ENCODE measurements at regions not wholly inside any gene's neighbourhood (a gene's known extent, or its start where the extent isn't known, plus 50 kb on each side); places are given as distances from the start of the nearest gene placed in this dataset.

GRCh38 chr4:36677112-36677511, 395.7 kb downstream of the DTHD1 start:
- no peaks in the 10 kb centered on the region for H3K9me3 ChIP-seq
- no peaks in the 10 kb centered on the region for H3K36me3 ChIP-seq
- TF ChIP-seq CTCF (IDR thresholded peaks at IDR 0.05), result no peak
- TF ChIP-seq POLR2A (IDR thresholded peaks at IDR 0.05), result no peak
- no peak overlapping the region for H3K4me3 ChIP-seq (replicated peaks in 1 of 3)
- WGBS, 2 donors, result 84 to 92% methylated on average over 2 of the region's 2 CpGs
- intact Hi-C loops (cut with DNase I), result no loop called here
- no peaks in the 10 kb centered on the region for H3K27me3 ChIP-seq
- H3K27ac ChIP-seq, result no peak overlapping the region
- no peak for DNase-seq
- no peaks in the 10 kb centered on the region for H3K4me1 ChIP-seq

- Histone ChIP-seq H3K27ac (no peak overlapping the region), H3K9me3 (no peaks in the 10 kb centered on the region), H3K27me3 (no peaks in the 10 kb centered on the region), H3K36me3 (no peaks in the 10 kb centered on the region), H3K4me1 (no peaks in the 10 kb centered on the region), H3K4me3 (replicated peaks in 1 of 3) (no peak overlapping the region)
- 74 to 83% methylated on average over 1 of the region's 1 CpG for WGBS, 2 donors
- no peak for DNase-seq
- TF ChIP-seq CTCF (IDR thresholded peaks at IDR 0.05) (no peak), POLR2A (IDR thresholded peaks at IDR 0.05) (no peak)
- intact Hi-C loops (cut with DNase I), result no loop called here
Observed at GRCh38 chr4:36677874-36678273, 396.5 kb downstream of the DTHD1 start.

- Histone ChIP-seq H3K27me3 (no peaks in the 10 kb centered on the region), H3K4me3 (replicated peaks in 1 of 3) (no peak overlapping the region), H3K4me1 (no peaks in the 10 kb centered on the region), H3K27ac (no peak overlapping the region), H3K9me3 (no peaks in the 10 kb centered on the region), H3K36me3 (no peaks in the 10 kb centered on the region)
- intact Hi-C loops (cut with DNase I), result no loop called here
- TF ChIP-seq CTCF (IDR thresholded peaks at IDR 0.05) (no peak), POLR2A (IDR thresholded peaks at IDR 0.05) (no peak)
- no peak for DNase-seq
- WGBS, 2 donors, result 84 to 89% methylated on average over 1 of the region's 1 CpG
Observed at GRCh38 chr4:36687681-36688080, 406.3 kb downstream of the DTHD1 start.

GRCh38 chr4:36692586-36692985, 411.2 kb downstream of the DTHD1 start:
- WGBS, 2 donors, result 89 to 91% methylated on average over 4 of the region's 4 CpGs
- no peaks in the 10 kb centered on the region for H3K27me3 ChIP-seq
- H3K9me3 ChIP-seq, result no peaks in the 10 kb centered on the region
- no peak overlapping the region for H3K4me3 ChIP-seq (replicated peaks in 1 of 3)
- DNase-seq, result no peak
- TF ChIP-seq POLR2A (IDR thresholded peaks at IDR 0.05), result no peak
- no peaks in the 10 kb centered on the region for H3K36me3 ChIP-seq
- intact Hi-C loops (cut with DNase I), result no loop called here
- no peak overlapping the region for H3K27ac ChIP-seq
- H3K4me1 ChIP-seq, result no peaks in the 10 kb centered on the region

GRCh38 chr4:36702245-36702644, 420.8 kb downstream of the DTHD1 start:
- H3K27ac ChIP-seq, result no peak overlapping the region
- WGBS, 2 donors, result 69 to 100% methylated on average over 1 of the region's 1 CpG
- H3K36me3 ChIP-seq, result no peaks in the 10 kb centered on the region
- no peaks in the 10 kb centered on the region for H3K27me3 ChIP-seq
- DNase-seq, result no peak
- TF ChIP-seq CTCF (IDR thresholded peaks at IDR 0.05), result no peak
- no peak for TF ChIP-seq POLR2A (IDR thresholded peaks at IDR 0.05)
- intact Hi-C loops (cut with DNase I), result no loop called here
- H3K4me1 ChIP-seq, result no peaks in the 10 kb centered on the region
- no peaks in the 10 kb centered on the region for H3K9me3 ChIP-seq
- no peak overlapping the region for H3K4me3 ChIP-seq (replicated peaks in 1 of 3)

GRCh38 chr4:36704289-36704688, 422.9 kb downstream of the DTHD1 start:
- H3K9me3 ChIP-seq, result no peaks in the 10 kb centered on the region
- H3K27ac ChIP-seq, result no peak overlapping the region
- H3K4me1 ChIP-seq, result no peaks in the 10 kb centered on the region
- no peak for DNase-seq
- H3K4me3 ChIP-seq (replicated peaks in 1 of 3), result no peak overlapping the region
- no peaks in the 10 kb centered on the region for H3K36me3 ChIP-seq
- H3K27me3 ChIP-seq, result no peaks in the 10 kb centered on the region
- no peak for TF ChIP-seq CTCF (IDR thresholded peaks at IDR 0.05)
- TF ChIP-seq POLR2A (IDR thresholded peaks at IDR 0.05), result no peak
- intact Hi-C loops (cut with DNase I), result no loop called here
